ENCODE measurements at regions not wholly inside any gene's neighbourhood (a gene's known extent, or its start where the extent isn't known, plus 50 kb on each side); places are given as distances from the start of the nearest gene placed in this dataset.

- TF ChIP-seq TSHZ2 (CRISPR knock-in tag; IDR thresholded peaks at IDR 0.05) (no peak), RARB (CRISPR knock-in tag; IDR thresholded peaks at IDR 0.05) (no peak), CSRNP3 (CRISPR knock-in tag; IDR thresholded peaks at IDR 0.05) (no peak), ESRRG (CRISPR knock-in tag; IDR thresholded peaks at IDR 0.05) (no peak), PATZ1 (CRISPR knock-in tag; IDR thresholded peaks at IDR 0.05; ENCODE audit: borderline replicate concordance) (no peak), TOX (CRISPR knock-in tag; IDR thresholded peaks at IDR 0.05; ENCODE audit: borderline replicate concordance) (no peak), ZNF565 (CRISPR knock-in tag; conservative IDR thresholded peaks at IDR 0.05; ENCODE audit: low read depth) (no peak)
Observed at GRCh38 chr12:67451206-67451605, 182.0 kb downstream of the CAND1 start.

Data from SK-N-SH treated with all-trans-retinoic acid at 6 μM for 48 hours (cell line).